ENCODE measurements at regions not wholly inside any gene's neighbourhood (a gene's known extent, or its start where the extent isn't known, plus 50 kb on each side); places are given as distances from the start of the nearest gene placed in this dataset.

GRCh38 chr10:125283191-125283835 lies 123.0 kb upstream of the CTBP2 start (continued):
- TF ChIP-seq, protein P1, sequence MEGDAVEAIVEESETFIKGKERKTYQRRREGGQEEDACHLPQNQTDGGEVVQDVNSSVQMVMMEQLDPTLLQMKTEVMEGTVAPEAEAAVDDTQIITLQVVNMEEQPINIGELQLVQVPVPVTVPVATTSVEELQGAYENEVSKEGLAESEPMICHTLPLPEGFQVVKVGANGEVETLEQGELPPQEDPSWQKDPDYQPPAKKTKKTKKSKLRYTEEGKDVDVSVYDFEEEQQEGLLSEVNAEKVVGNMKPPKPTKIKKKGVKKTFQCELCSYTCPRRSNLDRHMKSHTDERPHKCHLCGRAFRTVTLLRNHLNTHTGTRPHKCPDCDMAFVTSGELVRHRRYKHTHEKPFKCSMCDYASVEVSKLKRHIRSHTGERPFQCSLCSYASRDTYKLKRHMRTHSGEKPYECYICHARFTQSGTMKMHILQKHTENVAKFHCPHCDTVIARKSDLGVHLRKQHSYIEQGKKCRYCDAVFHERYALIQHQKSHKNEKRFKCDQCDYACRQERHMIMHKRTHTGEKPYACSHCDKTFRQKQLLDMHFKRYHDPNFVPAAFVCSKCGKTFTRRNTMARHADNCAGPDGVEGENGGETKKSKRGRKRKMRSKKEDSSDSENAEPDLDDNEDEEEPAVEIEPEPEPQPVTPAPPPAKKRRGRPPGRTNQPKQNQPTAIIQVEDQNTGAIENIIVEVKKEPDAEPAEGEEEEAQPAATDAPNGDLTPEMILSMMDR (IDR thresholded peaks at IDR 0.05 in 2 of 3, conservative IDR thresholded peaks at IDR 0.05 in 1 of 3; ENCODE audit: control insufficient read depth in 2 of 3, extremely low read depth in 1 of 3, insufficient read depth in 1 of 3, low read depth in 3 of 3, low read length in 3 of 3) = no peak
- TF ChIP-seq KDM1A (IDR thresholded peaks at IDR 0.05; ENCODE audit: borderline replicate concordance) = no peak
- TF ChIP-seq, protein P2, sequence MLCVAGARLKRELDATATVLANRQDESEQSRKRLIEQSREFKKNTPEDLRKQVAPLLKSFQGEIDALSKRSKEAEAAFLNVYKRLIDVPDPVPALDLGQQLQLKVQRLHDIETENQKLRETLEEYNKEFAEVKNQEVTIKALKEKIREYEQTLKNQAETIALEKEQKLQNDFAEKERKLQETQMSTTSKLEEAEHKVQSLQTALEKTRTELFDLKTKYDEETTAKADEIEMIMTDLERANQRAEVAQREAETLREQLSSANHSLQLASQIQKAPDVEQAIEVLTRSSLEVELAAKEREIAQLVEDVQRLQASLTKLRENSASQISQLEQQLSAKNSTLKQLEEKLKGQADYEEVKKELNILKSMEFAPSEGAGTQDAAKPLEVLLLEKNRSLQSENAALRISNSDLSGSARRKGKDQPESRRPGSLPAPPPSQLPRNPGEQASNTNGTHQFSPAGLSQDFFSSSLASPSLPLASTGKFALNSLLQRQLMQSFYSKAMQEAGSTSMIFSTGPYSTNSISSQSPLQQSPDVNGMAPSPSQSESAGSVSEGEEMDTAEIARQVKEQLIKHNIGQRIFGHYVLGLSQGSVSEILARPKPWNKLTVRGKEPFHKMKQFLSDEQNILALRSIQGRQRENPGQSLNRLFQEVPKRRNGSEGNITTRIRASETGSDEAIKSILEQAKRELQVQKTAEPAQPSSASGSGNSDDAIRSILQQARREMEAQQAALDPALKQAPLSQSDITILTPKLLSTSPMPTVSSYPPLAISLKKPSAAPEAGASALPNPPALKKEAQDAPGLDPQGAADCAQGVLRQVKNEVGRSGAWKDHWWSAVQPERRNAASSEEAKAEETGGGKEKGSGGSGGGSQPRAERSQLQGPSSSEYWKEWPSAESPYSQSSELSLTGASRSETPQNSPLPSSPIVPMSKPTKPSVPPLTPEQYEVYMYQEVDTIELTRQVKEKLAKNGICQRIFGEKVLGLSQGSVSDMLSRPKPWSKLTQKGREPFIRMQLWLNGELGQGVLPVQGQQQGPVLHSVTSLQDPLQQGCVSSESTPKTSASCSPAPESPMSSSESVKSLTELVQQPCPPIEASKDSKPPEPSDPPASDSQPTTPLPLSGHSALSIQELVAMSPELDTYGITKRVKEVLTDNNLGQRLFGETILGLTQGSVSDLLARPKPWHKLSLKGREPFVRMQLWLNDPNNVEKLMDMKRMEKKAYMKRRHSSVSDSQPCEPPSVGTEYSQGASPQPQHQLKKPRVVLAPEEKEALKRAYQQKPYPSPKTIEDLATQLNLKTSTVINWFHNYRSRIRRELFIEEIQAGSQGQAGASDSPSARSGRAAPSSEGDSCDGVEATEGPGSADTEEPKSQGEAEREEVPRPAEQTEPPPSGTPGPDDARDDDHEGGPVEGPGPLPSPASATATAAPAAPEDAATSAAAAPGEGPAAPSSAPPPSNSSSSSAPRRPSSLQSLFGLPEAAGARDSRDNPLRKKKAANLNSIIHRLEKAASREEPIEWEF (IDR thresholded peaks at IDR 0.05; ENCODE audit: insufficient replicate concordance, low read depth, low read length) = no peak
- TF ChIP-seq TCF12 (IDR thresholded peaks at IDR 0.05; ENCODE audit: low read depth, low read length) = no peak
- TF ChIP-seq ZNF207 (IDR thresholded peaks at IDR 0.05; ENCODE audit: borderline replicate concordance) = no peak
- TF ChIP-seq, protein P3, sequence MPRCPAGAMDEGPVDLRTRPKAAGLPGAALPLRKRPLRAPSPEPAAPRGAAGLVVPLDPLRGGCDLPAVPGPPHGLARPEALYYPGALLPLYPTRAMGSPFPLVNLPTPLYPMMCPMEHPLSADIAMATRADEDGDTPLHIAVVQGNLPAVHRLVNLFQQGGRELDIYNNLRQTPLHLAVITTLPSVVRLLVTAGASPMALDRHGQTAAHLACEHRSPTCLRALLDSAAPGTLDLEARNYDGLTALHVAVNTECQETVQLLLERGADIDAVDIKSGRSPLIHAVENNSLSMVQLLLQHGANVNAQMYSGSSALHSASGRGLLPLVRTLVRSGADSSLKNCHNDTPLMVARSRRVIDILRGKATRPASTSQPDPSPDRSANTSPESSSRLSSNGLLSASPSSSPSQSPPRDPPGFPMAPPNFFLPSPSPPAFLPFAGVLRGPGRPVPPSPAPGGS (IDR thresholded peaks at IDR 0.05; ENCODE audit: borderline replicate concordance, insufficient read depth, low read depth, low read length, poor library complexity, severe bottlenecking) = no peak
- no peak for TF ChIP-seq MXI1 (IDR thresholded peaks at IDR 0.05; ENCODE audit: low read depth, low read length)
